ENCODE measurements at regions not wholly inside any gene's neighbourhood (a gene's known extent, or its start where the extent isn't known, plus 50 kb on each side); places are given as distances from the start of the nearest gene placed in this dataset.
"Not testable (repeated sequence)": the region's sequence is repeated elsewhere in the genome, so short reads cannot be mapped to it uniquely, and the experiment has no call there.

GRCh38 chr7:149561072-149561471, 63.5 kb upstream of the ZNF746 start:
- no peak for DNase-seq

DNA sequence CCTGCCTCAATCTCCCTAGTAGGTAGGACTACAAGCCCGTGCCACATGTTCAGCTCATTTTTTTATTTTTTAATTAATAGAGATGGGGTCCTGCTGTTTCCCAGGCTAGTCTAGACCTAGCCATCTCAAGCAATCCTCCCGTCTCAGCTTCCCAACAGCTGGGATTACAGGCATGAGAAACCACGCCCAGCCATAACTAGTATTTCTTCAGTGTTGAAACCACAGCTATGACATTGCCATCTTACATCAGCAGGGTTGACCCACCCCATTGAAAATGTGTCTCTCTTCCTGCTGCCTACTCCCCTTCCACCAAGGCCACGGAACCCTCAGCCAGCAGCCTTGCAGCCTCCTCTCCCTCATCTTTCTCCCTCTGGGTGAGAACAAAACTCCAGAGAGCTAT, 62.1 kb upstream of the ZNF746 start:
- DNase-seq, result no peak

GRCh38 chr7:149558149-149558861, 60.7 kb upstream of the ZNF746 start:
- no peak for DNase-seq

- not testable (repeated sequence) for DNase-seq
Observed at GRCh38 chr7:149556525-149556924, 58.9 kb upstream of the ZNF746 start.

GRCh38 chr7:149554821-149555220, 57.2 kb upstream of the ZNF746 start:
- not testable (repeated sequence) for DNase-seq

DNA sequence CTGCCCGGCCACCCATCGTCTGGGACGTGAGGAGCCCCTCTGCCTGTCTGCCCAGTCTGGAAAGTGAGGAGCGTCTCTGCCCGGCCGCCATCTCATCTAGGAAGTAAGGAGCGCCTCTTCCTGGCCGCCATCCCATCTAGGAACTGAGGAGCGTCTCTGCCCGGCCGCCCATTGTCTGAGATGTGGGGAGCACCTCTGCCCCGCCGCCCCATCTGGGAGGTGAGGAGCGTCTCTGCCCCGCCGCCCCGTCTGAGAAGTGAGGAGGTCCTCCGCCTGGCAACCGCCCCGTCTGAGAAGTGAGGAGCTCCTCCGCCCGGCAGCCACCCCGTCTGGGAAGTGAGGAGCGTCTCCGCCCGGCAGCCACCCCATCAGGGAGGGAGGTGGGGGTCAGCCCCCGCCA, 56.4 kb upstream of the ZNF746 start:
- DNase-seq, result not testable (repeated sequence)

- DNase-seq, result no peak
Observed at GRCh38 chr7:149552799-149553198, 55.2 kb upstream of the ZNF746 start.

Data from activated CD4-positive, alpha-beta T cell treated with anti-CD3 and anti-CD28 coated beads, Interleukin-10, Interleukin-2, amounts not matched to agents 100 ng/mL and 50 ng/mL, durations not matched to agents 16 hours and 8 hours (primary cell).